Neutrophil (primary cell): ENCODE measurements at regions not wholly inside any gene's neighbourhood (a gene's known extent, or its start where the extent isn't known, plus 50 kb on each side); places are given as distances from the start of the nearest gene placed in this dataset.

Experiments used
- H3K27ac ChIP-seq: fragments of 200-600 bp; sonication (generic); 2 replicates; pipeline ENCODE4 v1.5.1; 2016; ENCODE audit warnings: mild to moderate bottlenecking, moderate library complexity
- H3K27me3 ChIP-seq: fragments of 200-600 bp; sonication (generic); 2 replicates; pipeline ENCODE4 v1.6.0; 2016; ENCODE audit warnings: mild to moderate bottlenecking
- H3K36me3 ChIP-seq: fragments of 200-600 bp; sonication (generic); 2 replicates; pipeline ENCODE4 v1.5.1; 2017
- H3K4me1 ChIP-seq, 2 experiments: fragments of 200-600 bp in 1 of 2; sonication (generic) in 1 of 2; 1 replicate in 1 of 2; 2 replicates in 1 of 2; pipeline versions ENCODE4 v1.5.1 to v1.6.1; 2013 to 2016; ENCODE audit warnings: low read depth in 1 of 2, low read length in 1 of 2, mild to moderate bottlenecking in 1 of 2, moderate library complexity in 1 of 2; ENCODE audit not compliant: control insufficient read depth in 1 of 2, insufficient read depth in 1 of 2
- H3K4me3 ChIP-seq, 2 experiments: fragments of 200-600 bp in 1 of 2; sonication (generic) in 1 of 2; 1 replicate in 1 of 2; 2 replicates in 1 of 2; pipeline ENCODE4 v1.5.1; 2013 to 2016; ENCODE audit warnings: low read depth in 1 of 2, low read length in 1 of 2, mild to moderate bottlenecking in 1 of 2, moderate library complexity in 1 of 2
- H3K9me3 ChIP-seq: fragments of 200-600 bp; sonication (generic); 2 replicates; pipeline ENCODE4 v1.5.1; 2016
- TF ChIP-seq, protein P1 (sequence below): fragments of 200-600 bp; sonication (generic); IDR thresholded peaks from 2 replicates; pipeline ENCODE4 v1.5.1; 2016; ENCODE audit warnings: antibody characterized with exemption

GRCh38 chr1:55825461-55825860, 610.3 kb upstream of the USP24 start:
- Histone ChIP-seq H3K27ac (no peak overlapping the region), H3K9me3 (no peaks in the 10 kb centered on the region), H3K27me3 (no peaks in the 10 kb centered on the region), H3K4me3 (no peak overlapping the region), H3K36me3 (no peaks in the 10 kb centered on the region), H3K4me1 (no peaks in the 10 kb centered on the region)
- TF ChIP-seq, protein P1, sequence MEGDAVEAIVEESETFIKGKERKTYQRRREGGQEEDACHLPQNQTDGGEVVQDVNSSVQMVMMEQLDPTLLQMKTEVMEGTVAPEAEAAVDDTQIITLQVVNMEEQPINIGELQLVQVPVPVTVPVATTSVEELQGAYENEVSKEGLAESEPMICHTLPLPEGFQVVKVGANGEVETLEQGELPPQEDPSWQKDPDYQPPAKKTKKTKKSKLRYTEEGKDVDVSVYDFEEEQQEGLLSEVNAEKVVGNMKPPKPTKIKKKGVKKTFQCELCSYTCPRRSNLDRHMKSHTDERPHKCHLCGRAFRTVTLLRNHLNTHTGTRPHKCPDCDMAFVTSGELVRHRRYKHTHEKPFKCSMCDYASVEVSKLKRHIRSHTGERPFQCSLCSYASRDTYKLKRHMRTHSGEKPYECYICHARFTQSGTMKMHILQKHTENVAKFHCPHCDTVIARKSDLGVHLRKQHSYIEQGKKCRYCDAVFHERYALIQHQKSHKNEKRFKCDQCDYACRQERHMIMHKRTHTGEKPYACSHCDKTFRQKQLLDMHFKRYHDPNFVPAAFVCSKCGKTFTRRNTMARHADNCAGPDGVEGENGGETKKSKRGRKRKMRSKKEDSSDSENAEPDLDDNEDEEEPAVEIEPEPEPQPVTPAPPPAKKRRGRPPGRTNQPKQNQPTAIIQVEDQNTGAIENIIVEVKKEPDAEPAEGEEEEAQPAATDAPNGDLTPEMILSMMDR = no peak

DNA sequence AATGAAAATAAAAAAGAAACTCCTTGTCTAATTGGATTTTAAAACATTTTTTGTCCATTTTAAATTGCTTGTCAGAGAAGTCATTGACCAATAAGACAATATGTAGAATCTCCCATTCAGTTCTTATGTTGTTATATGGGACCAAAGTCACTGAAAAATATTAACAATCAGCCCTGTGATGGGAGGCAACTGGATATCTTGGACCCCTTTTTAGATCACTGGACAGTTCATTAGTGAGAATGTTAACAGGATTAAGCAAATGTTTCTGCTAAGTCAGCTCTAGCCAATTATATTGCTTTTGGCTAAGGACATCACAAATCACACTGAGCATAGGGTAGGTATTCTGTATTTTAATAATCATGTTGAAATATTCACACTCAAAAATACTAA, 609.1 kb upstream of the USP24 start:
- Histone ChIP-seq H3K27ac (no peak overlapping the region), H3K36me3 (no peaks in the 10 kb centered on the region), H3K9me3 (no peaks in the 10 kb centered on the region), H3K27me3 (no peaks in the 10 kb centered on the region), H3K4me3 (no peak overlapping the region), H3K4me1 (no peaks in the 10 kb centered on the region)
- TF ChIP-seq, protein P1 = no peak

- Histone ChIP-seq H3K4me1 (no peaks in the 10 kb centered on the region), H3K27me3 (no peaks in the 10 kb centered on the region), H3K4me3 (no peak overlapping the region), H3K9me3 (no peaks in the 10 kb centered on the region), H3K27ac (no peak overlapping the region), H3K36me3 (no peaks in the 10 kb centered on the region)
- TF ChIP-seq, protein P1 = no peak
These were observed 608.5 kb upstream of the USP24 start for GRCh38 chr1:55823541-55824250.

GRCh38 chr1:55822891-55823290, 607.7 kb upstream of the USP24 start:
- Histone ChIP-seq H3K9me3 (no peaks in the 10 kb centered on the region), H3K4me1 (no peaks in the 10 kb centered on the region), H3K27ac (no peak overlapping the region), H3K27me3 (no peaks in the 10 kb centered on the region), H3K4me3 (no peak overlapping the region), H3K36me3 (no peaks in the 10 kb centered on the region)
- TF ChIP-seq, protein P1 = no peak

- H3K4me1 ChIP-seq = no peaks in the 10 kb centered on the region
- H3K36me3 ChIP-seq = no peaks in the 10 kb centered on the region
- H3K27ac ChIP-seq = no peak overlapping the region
- no peak overlapping the region for H3K4me3 ChIP-seq
- TF ChIP-seq, protein P1 = no peak
- H3K9me3 ChIP-seq = no peaks in the 10 kb centered on the region
- no peaks in the 10 kb centered on the region for H3K27me3 ChIP-seq
These were observed 606.1 kb upstream of the USP24 start for GRCh38 chr1:55821234-55821633.
